Stimulated activated CD4-positive, alpha-beta T cell treated with anti-CD3 and anti-CD28 coated beads, Interleukin-15, amount 100 ng/mL, for 1 hour (primary cell): ENCODE measurements at regions not wholly inside any gene's neighbourhood (a gene's known extent, or its start where the extent isn't known, plus 50 kb on each side); places are given as distances from the start of the nearest gene placed in this dataset.

ENCODE experiments used
- DNase-seq, 2 donors: peaks; one replicate each; pipeline ENCODE4 v3.0.0-alpha.2; 2020; ENCODE audit warnings: low read depth in 1 of 2, low spot score in 1 of 2

DNA sequence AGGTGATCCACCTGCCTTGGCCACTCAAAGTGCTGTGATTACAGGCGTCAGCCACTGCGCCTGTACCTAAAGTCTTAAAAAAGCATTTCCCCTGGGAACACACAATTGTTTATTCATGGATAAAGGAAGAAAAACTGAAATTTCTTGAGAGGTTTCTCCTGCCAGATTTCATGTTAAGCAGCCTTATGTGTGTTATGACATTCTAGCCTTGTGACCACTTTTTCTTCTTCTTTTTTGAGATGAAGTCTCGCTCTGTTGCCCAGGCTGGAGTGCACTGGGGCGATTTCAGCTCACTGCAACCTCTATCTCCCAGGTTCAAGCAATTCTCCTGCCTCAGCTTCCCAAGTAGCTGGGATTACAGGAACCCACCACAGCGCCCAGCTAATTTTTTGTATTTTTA lies 57.8 kb upstream of the PLAC8 start:
- no peak for DNase-seq

DNA sequence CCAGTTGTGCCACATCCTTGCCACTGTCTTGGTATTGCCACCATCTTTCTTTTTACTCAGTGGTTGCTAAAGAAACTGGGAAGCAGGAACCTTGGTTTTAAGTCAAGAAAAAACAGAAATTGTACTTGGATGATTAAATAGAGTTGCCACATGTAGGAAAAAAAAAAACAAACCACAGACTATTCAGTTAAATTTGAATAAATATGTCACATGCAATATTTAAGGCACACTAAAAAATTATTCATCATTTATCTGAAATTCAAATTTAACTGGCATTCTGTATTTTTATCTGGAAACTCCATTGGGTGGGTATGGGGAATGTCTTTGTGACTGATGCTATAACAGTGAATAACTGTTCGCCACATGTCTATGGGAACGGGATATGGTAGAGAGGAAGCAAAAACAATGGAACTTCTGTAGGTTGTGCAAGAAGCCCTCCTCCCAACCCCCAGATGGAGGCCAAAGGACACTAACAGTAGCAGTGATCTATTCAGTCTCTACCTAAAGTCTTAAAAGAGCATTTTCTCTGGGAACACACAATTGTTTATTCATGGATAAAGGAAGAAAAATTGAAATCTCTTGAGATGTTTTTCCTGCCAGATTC lies 57.0 kb upstream of the PLAC8 start:
- no peak for DNase-seq

DNA sequence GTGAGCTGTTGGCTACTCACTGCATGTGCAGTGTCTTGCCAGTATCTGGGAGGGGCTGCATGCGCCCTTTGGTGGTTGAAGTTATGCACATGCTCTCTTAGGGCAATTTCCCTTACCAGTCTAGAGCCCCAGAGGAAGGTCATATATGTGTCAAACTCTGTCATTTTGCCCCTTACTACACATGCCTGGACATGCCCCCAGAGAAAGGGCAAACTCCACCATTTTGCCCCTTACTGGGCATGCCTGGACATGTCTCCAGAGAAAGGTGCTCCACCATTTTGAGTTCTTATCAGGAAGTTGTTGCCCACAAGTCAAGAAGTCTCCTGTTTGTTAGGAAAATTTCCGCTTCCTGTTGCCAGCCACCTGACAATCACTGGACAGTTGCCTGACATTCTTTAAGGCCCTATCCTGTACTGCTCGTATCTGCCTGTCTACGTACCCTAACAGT lies 56.4 kb upstream of the PLAC8 start:
- no peak for DNase-seq
